Right lung (tissue), 2 donors: ENCODE measurements at regions not wholly inside any gene's neighbourhood (a gene's known extent, or its start where the extent isn't known, plus 50 kb on each side); places are given as distances from the start of the nearest gene placed in this dataset.
"Not testable (repeated sequence)": the region's sequence is repeated elsewhere in the genome, so short reads cannot be mapped to it uniquely, and the experiment has no call there.

ENCODE experiments used
- DNase-seq, 2 donors: peaks; one replicate each; pipeline ENCODE4 v3.0.0-alpha.2; 2013

DNA sequence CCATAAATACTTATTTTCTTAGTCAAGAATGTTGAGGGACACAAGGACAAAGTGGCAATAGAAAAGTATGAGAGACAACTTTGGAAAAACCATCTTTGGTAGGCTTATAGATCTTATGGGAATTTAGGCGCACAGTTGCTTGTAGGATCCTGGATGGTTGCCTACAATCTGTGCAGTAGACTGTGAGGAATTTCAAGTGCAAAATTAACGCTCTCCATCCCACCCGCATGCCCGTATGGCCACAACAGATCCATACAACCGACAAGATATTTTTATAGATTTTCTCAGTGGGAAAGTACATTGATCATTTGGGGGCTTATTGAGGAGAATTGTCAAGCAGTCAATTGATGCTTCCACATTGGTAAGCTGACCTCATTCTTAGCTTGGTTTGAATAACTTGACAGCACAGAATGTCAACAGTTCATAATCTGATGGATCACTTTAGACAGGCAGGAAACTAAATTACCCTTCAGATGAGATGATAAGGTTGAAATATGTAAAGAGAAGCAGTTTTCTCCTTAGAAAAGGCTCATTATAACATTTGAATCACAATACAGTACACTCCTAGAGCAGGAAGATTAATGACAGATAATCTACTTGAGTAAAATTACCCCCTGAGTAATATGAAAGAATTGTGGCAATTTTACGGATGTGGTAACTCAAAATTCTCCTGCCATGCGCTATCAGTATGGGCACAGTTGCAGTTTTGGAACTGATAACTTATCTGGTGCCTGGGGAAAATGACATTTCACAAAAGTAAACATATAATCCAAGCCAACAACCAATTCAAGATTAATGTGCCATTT lies 479.7 kb downstream of the KIF20B start:
- no peak for DNase-seq

- no peak for DNase-seq
Measured at GRCh38 chr10:90192825-90193224, 491.4 kb downstream of the KIF20B start.

- no peak for DNase-seq
Measured at GRCh38 chr10:90193240-90193985, 492.0 kb downstream of the KIF20B start.

GRCh38 chr10:90195288-90195840 lies 494.0 kb downstream of the KIF20B start:
- DNase-seq = no peak

DNA sequence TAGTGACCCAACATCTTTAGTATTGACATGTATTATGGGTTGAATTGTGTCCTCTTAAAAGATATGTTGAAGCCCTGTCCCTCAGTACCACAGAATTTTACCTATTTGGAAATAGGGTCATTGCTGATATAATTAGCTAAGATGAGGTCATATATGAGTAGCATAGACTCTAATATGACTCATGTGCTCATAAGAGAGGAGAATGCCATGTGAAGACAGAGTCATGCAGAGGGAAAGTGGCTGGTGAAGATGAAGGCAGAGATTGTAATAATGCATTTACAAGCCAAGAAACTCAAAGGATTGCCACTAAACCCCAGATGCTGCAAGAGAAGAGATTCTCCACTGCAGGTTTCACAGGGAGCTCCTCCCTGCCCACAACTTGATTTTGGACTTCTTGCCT lies 496.4 kb downstream of the KIF20B start:
- DNase-seq = no peak

DNA sequence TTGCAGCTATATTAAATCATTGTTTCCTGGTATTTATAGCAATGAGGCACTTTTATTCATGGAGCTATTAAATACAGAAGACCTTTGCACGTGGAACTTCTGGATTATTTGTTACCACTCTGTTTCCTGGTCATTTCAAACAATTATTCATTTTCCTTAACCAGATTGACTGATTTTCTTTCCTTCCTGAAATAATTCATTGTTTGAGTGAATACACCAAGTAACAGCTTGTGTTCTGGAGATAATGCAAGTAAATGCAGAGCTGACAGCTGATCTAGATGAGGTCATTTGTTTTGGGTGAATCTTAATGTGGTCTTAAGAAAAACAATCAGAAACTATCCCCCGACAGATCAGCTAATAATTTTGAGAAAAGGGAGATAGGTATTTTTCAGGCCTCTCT lies 497.7 kb downstream of the KIF20B start:
- no peak for DNase-seq

GRCh38 chr10:90199513-90199912 lies 498.1 kb downstream of the KIF20B start:
- no peak for DNase-seq

- no peak for DNase-seq
Measured at GRCh38 chr10:90204131-90204955, 503.0 kb downstream of the KIF20B start.

DNA sequence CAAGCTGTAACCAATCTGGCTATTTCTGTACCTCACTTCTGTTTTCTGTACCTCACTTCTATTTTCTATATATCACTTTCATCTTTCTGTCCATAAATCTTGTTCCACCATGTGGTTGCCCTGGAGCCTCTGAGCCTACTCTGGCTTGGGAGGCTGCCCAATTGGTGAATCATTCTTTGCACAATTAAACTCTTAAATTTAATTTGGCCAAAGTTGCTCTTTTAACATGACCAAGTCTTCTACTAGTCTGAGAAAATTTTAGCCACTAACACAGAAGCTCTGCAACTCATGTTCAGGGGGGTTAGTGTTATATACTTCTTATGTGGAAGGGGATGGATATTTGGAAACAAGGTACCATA lies 503.5 kb downstream of the KIF20B start:
- no peak for DNase-seq

DNA sequence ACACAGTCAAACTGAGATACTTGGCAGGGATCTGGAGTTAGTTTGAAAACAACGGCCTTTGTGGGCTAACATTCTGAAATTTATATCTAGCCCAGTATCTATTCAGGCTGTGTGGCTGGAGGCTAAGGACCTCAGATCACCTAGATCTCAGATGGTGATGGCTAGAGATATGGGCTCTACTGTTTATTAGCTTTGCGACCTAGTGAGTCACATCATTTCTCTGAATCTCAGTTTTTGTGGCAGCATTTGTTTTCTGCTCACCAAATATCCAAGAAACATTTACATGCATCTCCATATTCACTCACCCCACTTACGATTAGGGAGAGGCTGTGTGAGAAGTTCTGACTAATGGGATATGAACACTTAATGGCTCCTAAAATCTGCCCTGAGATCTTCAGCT lies 503.9 kb downstream of the KIF20B start:
- no peak for DNase-seq

DNA sequence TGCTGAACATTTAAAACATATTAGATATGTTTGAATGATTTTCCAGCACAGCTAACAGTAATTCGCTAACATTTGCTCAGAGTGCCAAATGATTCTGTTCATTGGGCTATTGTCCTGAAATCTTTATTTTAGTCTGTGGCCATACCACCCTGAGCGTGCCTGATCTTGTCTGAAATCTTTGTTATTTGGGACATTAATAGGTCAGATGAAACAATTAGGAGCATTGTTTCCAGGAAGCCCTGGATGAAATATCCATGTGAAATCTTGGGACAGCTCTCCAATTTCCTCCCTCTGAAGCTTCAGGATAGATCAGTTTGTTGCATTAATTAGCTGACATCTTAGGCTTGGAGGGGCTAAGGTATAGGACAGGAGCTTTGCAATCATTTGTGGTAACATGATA lies 512.0 kb downstream of the KIF20B start:
- DNase-seq = no peak

- DNase-seq = no peak
Measured at GRCh38 chr10:90218846-90219245, 517.5 kb downstream of the KIF20B start.

GRCh38 chr10:90222372-90222771 lies 521.0 kb downstream of the KIF20B start:
- DNase-seq = peak; percentile 5 to 19

DNA sequence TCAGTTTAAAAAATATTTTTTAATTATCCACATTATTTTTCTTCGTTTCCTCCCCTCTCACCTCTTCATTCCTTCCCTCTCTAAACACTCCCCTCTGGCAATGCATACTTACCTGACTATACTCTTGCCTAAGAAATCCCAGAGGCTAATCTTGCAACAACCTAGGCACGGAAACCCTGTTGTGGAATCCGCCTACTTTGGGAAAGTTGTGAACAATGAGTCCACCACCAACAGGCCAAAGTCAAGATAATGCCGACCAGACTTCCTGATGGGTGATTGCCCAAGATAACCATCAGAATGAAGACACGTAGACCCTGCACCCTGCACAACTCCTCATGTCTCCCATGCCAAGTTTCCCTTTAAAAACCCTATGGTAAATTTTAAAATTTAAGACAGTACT lies 521.5 kb downstream of the KIF20B start:
- no peak for DNase-seq

DNA sequence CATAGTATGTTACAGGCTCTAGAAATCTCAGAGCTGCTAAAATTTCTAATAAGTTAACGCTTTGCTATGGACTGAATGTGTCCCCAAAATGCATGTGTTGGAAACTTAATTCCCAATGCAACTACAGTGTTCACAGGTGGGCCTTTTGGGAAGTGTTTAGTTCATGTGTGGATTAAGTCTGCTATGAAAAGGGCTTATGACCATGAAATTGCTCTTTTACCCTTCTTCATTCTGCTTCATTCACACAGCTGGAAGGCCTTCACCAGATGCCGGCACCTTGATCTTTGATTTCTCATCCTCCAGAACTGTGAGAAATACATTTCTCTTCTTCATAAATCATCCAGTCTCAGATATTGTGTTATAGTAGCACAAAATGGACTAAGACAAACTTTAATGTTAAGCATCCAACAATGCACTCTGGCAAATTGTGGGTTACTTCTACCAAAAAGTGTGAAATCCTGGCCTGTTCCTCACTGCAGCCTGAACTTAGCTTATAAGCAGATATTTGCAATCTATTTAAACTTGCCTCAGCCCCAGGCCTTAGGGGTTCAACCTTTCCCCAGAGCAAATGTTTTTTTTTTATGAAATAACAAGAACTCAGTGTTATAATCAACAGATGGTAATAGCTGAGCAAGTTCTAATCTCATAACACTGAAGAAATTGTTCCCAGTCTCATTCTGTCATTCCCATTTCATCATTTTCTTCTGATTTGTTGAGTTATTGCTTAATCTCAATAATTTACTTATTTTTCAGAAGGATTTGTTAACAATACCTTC lies 523.6 kb downstream of the KIF20B start:
- DNase-seq = no peak

GRCh38 chr10:90226517-90226916 lies 525.1 kb downstream of the KIF20B start:
- no peak for DNase-seq

GRCh38 chr10:90227217-90227656 lies 525.8 kb downstream of the KIF20B start:
- DNase-seq = no peak

GRCh38 chr10:90227786-90228185 lies 526.4 kb downstream of the KIF20B start:
- DNase-seq = no peak

- DNase-seq = no peak
Measured at GRCh38 chr10:90229486-90229885, 528.1 kb downstream of the KIF20B start.

DNA sequence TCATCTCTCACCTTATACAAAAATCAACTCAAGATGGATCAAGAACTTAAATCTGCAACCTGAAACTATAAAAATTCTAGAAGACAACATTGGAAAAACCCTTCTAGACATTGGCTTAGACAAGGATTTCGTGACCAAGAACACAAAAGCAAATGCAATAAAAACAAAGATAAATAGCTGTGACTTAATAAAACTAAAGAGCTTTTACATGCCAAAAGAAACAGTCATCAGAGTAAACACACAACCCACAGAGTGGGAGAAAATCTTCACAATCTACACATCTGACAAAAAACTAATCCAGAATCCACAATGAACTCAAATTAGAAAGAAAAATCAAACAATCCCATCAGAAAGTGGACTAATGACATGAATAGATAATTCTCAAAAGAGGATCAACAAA lies 532.4 kb downstream of the KIF20B start:
- DNase-seq = not testable (repeated sequence)

DNA sequence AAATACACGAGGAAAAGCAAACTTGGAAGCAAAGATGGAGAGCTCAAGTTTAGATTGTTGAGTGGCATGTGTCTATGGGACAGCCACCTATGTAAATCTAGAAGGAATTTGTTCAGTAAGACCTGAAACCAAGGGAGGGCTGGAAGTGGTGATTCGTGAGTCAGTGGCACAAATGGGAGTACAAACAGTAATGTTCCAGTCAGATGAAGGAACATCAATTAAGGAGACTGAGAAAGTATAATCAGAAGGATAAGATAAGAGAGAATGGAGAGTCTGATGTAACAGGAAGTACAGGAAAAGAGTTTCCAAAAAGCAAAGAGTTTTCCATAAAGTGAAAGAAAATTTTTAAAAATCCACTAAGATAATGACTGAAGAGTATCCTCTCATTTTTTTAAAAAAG lies 544.2 kb downstream of the KIF20B start:
- DNase-seq = no peak
